Neural cell (in vitro differentiated cells): ENCODE measurements at regions not wholly inside any gene's neighbourhood (a gene's known extent, or its start where the extent isn't known, plus 50 kb on each side); places are given as distances from the start of the nearest gene placed in this dataset.

Source experiments
- H2AFZ ChIP-seq: fragments of 200-600, 300-800 bp; sonication (generic), shearing (Covaris generic); 2 replicates; pipeline ENCODE4 v1.6.0; 2014; ENCODE audit warnings: low read depth, mild to moderate bottlenecking, antibody characterized with exemption, low read length, moderate library complexity
- H3F3A ChIP-seq: fragments of 200-600 bp; shearing (Covaris generic); 2 replicates; pipeline ENCODE4 v1.6.1; 2016; ENCODE audit warnings: mild to moderate bottlenecking, moderate library complexity, mixed read lengths, antibody characterized with exemption, low read length; ENCODE audit not compliant: insufficient read depth, poor library complexity, severe bottlenecking
- H3K27ac ChIP-seq: fragments of 200-600, 300-800 bp; sonication (generic), shearing (Covaris generic); 2 replicates; pipeline ENCODE4 v1.5.1; 2014; ENCODE audit warnings: mild to moderate bottlenecking, low read length, moderate library complexity
- H3K27me3 ChIP-seq: fragments of 300-800, 200-600 bp; sonication (generic), shearing (Covaris generic); 2 replicates; pipeline ENCODE4 v1.6.0; 2014; ENCODE audit warnings: mild to moderate bottlenecking, low read depth, low read length, moderate library complexity; ENCODE audit not compliant: insufficient read depth
- H3K36me3 ChIP-seq: fragments of 300-800, 200-600 bp; sonication (generic), shearing (Covaris generic); 2 replicates; pipeline ENCODE4 v1.5.1; 2014; ENCODE audit warnings: mild to moderate bottlenecking, antibody characterized with exemption, low read length, moderate library complexity; ENCODE audit not compliant: insufficient read depth
- H3K4me2 ChIP-seq: fragments of 300-800, 200-600 bp; sonication (generic), shearing (Covaris generic); 2 replicates; pipeline ENCODE4 v1.6.0; 2014; ENCODE audit warnings: mild to moderate bottlenecking, low read length
- H3K4me3 ChIP-seq: fragments of 300-800, 200-600 bp; sonication (generic), shearing (Covaris generic); 2 replicates; pipeline ENCODE4 v1.5.1; 2014; ENCODE audit warnings: mild to moderate bottlenecking, low read length, moderate library complexity
- H3K79me2 ChIP-seq: fragments of 200-600 bp; shearing (Covaris generic); replicated peaks from 2 replicates; pipeline ENCODE4 v1.6.0; 2014; ENCODE audit warnings: mild to moderate bottlenecking, low read length, moderate library complexity; ENCODE audit not compliant: insufficient read depth
- H3K9ac ChIP-seq: fragments of 300-800, 200-600 bp; sonication (generic), shearing (Covaris generic); 2 replicates; pipeline ENCODE4 v1.6.1; 2016; ENCODE audit warnings: mild to moderate bottlenecking, low read length, mixed read lengths
- H3K9me2 ChIP-seq: fragments of 200-600 bp; shearing (Covaris generic); 2 replicates; pipeline ENCODE4 v1.6.1; 2016; ENCODE audit warnings: mild to moderate bottlenecking, low read length, mixed read lengths; ENCODE audit not compliant: insufficient read depth
- H3K9me3 ChIP-seq: fragments of 200-600, 300-800 bp; sonication (generic), shearing (Covaris generic); 2 replicates; pipeline ENCODE4 v1.6.1; 2016; ENCODE audit warnings: mild to moderate bottlenecking, mixed run types, low read length, moderate library complexity, mixed read lengths
- H4K20me1 ChIP-seq: fragments of 200-600 bp; shearing (Covaris generic); 2 replicates; pipeline ENCODE4 v1.6.1; 2016; ENCODE audit warnings: mild to moderate bottlenecking, mixed run types; ENCODE audit not compliant: insufficient read depth
- EP300 ChIP-seq: fragments of 450-650 bp; conservative IDR thresholded peaks from 2 replicates; pipeline ENCODE4 v1.6.1; 2014; ENCODE audit warnings: antibody characterized with exemption, mild to moderate bottlenecking, moderate library complexity; ENCODE audit not compliant: poor library complexity, severe bottlenecking
- POLR2AphosphoS5 ChIP-seq: IDR thresholded peaks from 2 replicates; pipeline ENCODE4 v1.6.1; 2012
- RAD21 ChIP-seq: fragments of 450-650 bp; conservative IDR thresholded peaks from 2 replicates; pipeline ENCODE4 v1.6.1; 2014; ENCODE audit warnings: antibody characterized with exemption, mild to moderate bottlenecking, moderate library complexity
- SMC3 ChIP-seq: fragments of 450-650 bp; conservative IDR thresholded peaks from 2 replicates; pipeline ENCODE4 v1.6.1; 2014; ENCODE audit warnings: antibody characterized with exemption, mild to moderate bottlenecking, moderate library complexity; ENCODE audit not compliant: poor library complexity
- TAF1 ChIP-seq: IDR thresholded peaks from 2 replicates; pipeline ENCODE4 v1.6.1; 2012; ENCODE audit warnings: low read depth
- TF ChIP-seq, protein P1 (sequence below): fragments of 450-650 bp; IDR thresholded peaks from 2 replicates; pipeline ENCODE4 v1.5.1; 2014; ENCODE audit warnings: antibody characterized with exemption, mild to moderate bottlenecking, moderate library complexity; ENCODE audit not compliant: poor library complexity, severe bottlenecking
- TF ChIP-seq, protein P2 (sequence below): IDR thresholded peaks from 2 replicates; pipeline ENCODE4 v1.6.1; 2012; ENCODE audit warnings: borderline replicate concordance

DNA sequence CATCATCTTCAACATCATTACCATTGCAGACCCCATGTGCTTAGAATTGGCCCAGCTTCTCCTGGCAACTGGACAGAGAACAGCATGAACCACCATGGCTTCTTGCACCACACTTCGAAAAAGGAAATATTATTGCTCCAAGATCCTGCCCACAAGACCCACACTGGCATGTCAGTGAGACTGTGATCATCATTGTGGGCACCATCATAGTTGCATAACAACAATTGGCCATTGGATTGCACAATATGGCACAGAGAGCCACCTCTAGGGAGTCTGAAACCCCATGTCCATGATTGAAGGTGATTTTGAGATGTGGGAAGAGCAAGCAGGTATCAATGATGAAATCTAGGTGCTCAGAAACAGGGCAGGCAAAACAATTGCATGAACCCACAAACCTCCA, 918.9 kb downstream of the GRID1 start:
- H3K79me2 ChIP-seq: no peaks in the 10 kb centered on the region
- TF ChIP-seq EP300 (no peak), TAF1 (no peak), RAD21 (no peak), SMC3 (no peak)
- TF ChIP-seq, protein P1, sequence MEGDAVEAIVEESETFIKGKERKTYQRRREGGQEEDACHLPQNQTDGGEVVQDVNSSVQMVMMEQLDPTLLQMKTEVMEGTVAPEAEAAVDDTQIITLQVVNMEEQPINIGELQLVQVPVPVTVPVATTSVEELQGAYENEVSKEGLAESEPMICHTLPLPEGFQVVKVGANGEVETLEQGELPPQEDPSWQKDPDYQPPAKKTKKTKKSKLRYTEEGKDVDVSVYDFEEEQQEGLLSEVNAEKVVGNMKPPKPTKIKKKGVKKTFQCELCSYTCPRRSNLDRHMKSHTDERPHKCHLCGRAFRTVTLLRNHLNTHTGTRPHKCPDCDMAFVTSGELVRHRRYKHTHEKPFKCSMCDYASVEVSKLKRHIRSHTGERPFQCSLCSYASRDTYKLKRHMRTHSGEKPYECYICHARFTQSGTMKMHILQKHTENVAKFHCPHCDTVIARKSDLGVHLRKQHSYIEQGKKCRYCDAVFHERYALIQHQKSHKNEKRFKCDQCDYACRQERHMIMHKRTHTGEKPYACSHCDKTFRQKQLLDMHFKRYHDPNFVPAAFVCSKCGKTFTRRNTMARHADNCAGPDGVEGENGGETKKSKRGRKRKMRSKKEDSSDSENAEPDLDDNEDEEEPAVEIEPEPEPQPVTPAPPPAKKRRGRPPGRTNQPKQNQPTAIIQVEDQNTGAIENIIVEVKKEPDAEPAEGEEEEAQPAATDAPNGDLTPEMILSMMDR: no peak
- TF ChIP-seq, protein P2, sequence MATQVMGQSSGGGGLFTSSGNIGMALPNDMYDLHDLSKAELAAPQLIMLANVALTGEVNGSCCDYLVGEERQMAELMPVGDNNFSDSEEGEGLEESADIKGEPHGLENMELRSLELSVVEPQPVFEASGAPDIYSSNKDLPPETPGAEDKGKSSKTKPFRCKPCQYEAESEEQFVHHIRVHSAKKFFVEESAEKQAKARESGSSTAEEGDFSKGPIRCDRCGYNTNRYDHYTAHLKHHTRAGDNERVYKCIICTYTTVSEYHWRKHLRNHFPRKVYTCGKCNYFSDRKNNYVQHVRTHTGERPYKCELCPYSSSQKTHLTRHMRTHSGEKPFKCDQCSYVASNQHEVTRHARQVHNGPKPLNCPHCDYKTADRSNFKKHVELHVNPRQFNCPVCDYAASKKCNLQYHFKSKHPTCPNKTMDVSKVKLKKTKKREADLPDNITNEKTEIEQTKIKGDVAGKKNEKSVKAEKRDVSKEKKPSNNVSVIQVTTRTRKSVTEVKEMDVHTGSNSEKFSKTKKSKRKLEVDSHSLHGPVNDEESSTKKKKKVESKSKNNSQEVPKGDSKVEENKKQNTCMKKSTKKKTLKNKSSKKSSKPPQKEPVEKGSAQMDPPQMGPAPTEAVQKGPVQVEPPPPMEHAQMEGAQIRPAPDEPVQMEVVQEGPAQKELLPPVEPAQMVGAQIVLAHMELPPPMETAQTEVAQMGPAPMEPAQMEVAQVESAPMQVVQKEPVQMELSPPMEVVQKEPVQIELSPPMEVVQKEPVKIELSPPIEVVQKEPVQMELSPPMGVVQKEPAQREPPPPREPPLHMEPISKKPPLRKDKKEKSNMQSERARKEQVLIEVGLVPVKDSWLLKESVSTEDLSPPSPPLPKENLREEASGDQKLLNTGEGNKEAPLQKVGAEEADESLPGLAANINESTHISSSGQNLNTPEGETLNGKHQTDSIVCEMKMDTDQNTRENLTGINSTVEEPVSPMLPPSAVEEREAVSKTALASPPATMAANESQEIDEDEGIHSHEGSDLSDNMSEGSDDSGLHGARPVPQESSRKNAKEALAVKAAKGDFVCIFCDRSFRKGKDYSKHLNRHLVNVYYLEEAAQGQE: no peak
- H4K20me1 ChIP-seq: no peaks in the 10 kb centered on the region
- H3K9me2 ChIP-seq: no peaks in the 10 kb centered on the region
- no peak overlapping the region for H3K27ac ChIP-seq
- H2AFZ ChIP-seq: no peak overlapping the region
- H3K9me3 ChIP-seq: no peaks in the 10 kb centered on the region
- H3K36me3 ChIP-seq: no peaks in the 10 kb centered on the region
- H3K27me3 ChIP-seq: no peaks in the 10 kb centered on the region
- H3K4me3 ChIP-seq: no peak overlapping the region
- no peak overlapping the region for H3K4me2 ChIP-seq
- H3F3A ChIP-seq: no peaks in the 10 kb centered on the region
- no peak overlapping the region for H3K9ac ChIP-seq

DNA sequence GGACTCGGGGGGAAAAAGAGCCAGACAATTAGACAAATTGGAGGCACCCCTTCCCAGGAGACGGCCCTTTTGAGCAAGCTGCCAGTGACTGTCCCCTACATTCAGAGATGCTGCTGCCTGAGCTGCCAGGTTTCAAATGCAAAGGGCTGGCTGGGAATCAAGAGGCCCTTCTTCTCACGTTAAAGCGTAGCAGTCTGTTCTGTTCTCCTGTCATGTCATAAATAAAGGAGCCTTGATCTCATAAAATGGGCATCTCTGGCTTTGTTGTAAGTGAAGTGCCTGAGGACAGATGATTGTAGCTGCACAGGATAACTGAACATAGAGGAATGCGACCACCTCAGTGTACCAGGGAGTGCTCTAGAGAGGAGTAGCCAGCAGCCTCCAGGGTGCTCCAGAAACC, 917.9 kb downstream of the GRID1 start:
- Histone ChIP-seq H2AFZ (no peak overlapping the region), H3K9me3 (no peaks in the 10 kb centered on the region), H3K27ac (no peak overlapping the region), H3K9me2 (no peaks in the 10 kb centered on the region), H3K4me3 (no peak overlapping the region), H4K20me1 (no peaks in the 10 kb centered on the region), H3K9ac (no peak overlapping the region), H3K27me3 (no peaks in the 10 kb centered on the region), H3K36me3 (no peaks in the 10 kb centered on the region), H3F3A (no peaks in the 10 kb centered on the region), H3K4me2 (no peak overlapping the region), H3K79me2 (no peaks in the 10 kb centered on the region)
- TF ChIP-seq EP300: no peak
- TF ChIP-seq POLR2AphosphoS5: no peak
- TF ChIP-seq RAD21: no peak
- TF ChIP-seq, protein P1: no peak
- TF ChIP-seq, protein P2: no peak
- TF ChIP-seq TAF1: no peak
